GM12872 (cell line): ENCODE measurements at regions not wholly inside any gene's neighbourhood (a gene's known extent, or its start where the extent isn't known, plus 50 kb on each side); places are given as distances from the start of the nearest gene placed in this dataset.

Experiments
- CTCF ChIP-seq: IDR thresholded peaks from 3 replicates; pipeline ENCODE4 v1.5.1; 2011; ENCODE audit warnings: low read depth, mild to moderate bottlenecking, low read length, moderate library complexity; ENCODE audit not compliant: insufficient read depth

DNA sequence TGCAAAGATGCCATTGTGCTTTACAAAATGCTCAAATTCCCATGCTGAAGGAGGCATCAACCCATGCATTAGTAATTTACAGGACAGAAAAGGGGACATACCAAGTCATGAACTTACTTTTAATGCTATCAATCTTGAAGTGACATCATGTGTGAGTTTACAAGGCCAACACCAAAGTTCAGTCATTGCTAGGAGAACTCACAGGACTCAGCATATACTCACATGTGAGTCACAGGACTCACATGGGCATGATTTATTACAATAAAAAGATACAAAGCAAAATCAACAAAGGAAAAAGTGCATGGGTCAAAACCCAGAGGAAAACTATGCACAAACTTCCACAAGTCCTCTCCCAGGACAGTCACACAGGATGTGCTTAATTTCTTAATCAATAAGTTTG is 1656.0 kb downstream of the MRPL39 start:
- TF ChIP-seq CTCF = no peak

- no peak for TF ChIP-seq CTCF
Measured at GRCh38 chr21:23950344-23950743, 1656.9 kb downstream of the MRPL39 start.

- TF ChIP-seq CTCF = no peak
Measured at GRCh38 chr21:23949493-23949892, 1657.8 kb downstream of the MRPL39 start.

DNA sequence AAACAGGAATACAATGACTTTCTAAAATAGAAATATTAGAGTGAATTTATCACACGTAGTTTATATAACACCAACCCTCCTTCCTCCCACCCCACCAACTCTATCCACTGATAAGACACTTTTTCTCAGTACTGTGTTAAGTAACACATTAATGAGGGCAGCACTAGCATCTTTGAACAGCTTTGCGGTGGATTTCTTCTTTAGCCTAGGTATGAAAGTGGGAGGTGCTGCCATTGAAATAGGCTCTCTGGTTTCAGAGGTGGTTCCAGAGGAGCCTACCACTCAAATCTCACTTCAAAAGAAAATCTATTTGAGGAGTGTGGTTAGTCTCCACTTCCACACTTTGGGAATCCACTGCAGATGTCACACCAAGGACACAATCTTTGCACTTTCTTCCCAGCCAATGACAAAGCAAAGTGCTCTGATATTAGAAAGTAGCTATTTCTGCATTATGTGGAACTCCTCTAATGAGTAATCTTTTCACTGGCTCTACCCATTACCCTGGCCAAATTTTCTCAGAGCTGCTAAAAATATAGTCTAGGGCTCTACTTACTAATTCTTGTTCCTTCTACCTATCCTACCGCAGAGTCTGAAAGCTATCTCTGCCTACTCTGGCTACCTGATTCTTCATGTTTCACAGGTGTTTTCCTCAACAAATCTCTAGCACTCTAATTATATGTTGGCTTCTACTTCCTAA is 1667.8 kb downstream of the MRPL39 start:
- TF ChIP-seq CTCF = no peak

DNA sequence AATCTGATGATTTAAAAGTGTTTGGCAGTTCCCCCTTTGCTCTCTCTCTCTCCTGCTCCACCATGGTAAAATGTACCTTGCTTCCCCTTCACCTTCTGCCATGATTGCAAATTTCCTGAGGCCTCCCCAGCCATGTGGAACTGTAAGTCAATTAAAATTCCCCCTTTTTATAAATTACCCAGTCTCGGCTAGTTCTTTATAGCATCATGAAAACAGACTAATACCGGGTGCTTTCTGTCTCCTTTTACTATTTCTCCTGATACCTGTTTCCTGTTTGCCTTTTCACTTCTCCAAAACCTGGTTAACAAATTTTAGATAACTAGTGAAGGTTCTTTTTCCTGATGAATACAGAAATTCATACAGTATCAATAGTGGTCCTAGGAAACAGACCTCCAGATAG is 1670.3 kb downstream of the MRPL39 start:
- no peak for TF ChIP-seq CTCF

GRCh38 chr21:23936224-23936623 is 1671.1 kb downstream of the MRPL39 start:
- TF ChIP-seq CTCF = peak; percentile 57

- no peak for TF ChIP-seq CTCF
Measured at GRCh38 chr21:23930565-23930964, 1676.7 kb downstream of the MRPL39 start.
